ENCODE measurements at regions not wholly inside any gene's neighbourhood (a gene's known extent, or its start where the extent isn't known, plus 50 kb on each side); places are given as distances from the start of the nearest gene placed in this dataset.

DNA sequence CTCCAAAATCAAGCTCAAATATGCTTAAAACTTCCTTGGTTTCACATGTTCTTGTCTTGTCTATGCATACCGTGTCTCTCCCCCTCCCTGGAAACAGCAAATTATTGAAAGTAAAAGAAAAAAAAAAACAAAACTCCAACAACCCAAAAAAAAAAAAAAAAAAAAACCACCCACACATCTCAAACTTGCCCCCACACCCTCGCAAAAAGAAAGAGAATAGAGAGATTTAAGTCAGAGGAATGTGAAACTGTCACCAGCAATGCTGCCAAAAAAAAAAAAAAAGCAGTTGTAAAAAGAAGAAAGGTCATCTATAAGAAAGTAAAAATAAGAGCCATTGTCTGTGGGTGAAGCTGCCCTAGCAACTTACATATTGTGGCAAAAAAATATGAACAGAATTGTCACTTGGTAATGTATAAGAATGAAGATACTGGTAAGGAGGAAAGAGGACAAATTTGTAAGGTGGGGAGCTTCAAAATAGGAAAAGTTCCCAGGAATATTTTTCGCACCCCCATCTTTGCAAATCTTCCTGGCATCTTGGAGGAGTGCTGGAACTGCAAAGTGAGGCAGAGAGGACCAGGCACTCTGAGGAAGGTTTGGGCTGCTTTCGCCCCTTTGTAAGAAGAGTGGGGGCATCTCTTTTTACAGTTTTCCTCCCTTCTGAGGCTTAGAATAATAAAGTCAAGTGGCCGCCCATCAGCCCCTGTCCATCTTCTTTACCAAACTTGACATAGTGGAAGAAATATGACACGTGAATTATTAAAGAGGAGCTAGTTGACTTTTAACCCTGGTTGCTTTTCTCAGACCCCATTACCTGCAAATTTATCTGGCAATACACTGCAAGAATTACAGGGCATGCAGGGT is 81.8 kb downstream of the NR2F2 start:
- TF ChIP-seq, protein P1, sequence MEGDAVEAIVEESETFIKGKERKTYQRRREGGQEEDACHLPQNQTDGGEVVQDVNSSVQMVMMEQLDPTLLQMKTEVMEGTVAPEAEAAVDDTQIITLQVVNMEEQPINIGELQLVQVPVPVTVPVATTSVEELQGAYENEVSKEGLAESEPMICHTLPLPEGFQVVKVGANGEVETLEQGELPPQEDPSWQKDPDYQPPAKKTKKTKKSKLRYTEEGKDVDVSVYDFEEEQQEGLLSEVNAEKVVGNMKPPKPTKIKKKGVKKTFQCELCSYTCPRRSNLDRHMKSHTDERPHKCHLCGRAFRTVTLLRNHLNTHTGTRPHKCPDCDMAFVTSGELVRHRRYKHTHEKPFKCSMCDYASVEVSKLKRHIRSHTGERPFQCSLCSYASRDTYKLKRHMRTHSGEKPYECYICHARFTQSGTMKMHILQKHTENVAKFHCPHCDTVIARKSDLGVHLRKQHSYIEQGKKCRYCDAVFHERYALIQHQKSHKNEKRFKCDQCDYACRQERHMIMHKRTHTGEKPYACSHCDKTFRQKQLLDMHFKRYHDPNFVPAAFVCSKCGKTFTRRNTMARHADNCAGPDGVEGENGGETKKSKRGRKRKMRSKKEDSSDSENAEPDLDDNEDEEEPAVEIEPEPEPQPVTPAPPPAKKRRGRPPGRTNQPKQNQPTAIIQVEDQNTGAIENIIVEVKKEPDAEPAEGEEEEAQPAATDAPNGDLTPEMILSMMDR (IDR thresholded peaks at IDR 0.05): no peak
- no peak for TF ChIP-seq POLR2A (IDR thresholded peaks at IDR 0.05)

All from heart left ventricle (tissue), 13 donors.